Epithelial cell of proximal tubule (primary cell): ENCODE measurements at regions not wholly inside any gene's neighbourhood (a gene's known extent, or its start where the extent isn't known, plus 50 kb on each side); places are given as distances from the start of the nearest gene placed in this dataset.

Experiments
- DNase-seq: peaks from one replicate; pipeline ENCODE4 v3.0.0-alpha.2; 2011; ENCODE audit warnings: low read depth
- H3K4me3 ChIP-seq: 2 replicates; pipeline ENCODE4 v1.5.1; 2011; ENCODE audit warnings: low read depth, mild to moderate bottlenecking, low read length
- CTCF ChIP-seq: conservative IDR thresholded peaks from 2 replicates; pipeline ENCODE4 v1.5.1; 2012; ENCODE audit warnings: low read depth, mild to moderate bottlenecking, low read length

DNA sequence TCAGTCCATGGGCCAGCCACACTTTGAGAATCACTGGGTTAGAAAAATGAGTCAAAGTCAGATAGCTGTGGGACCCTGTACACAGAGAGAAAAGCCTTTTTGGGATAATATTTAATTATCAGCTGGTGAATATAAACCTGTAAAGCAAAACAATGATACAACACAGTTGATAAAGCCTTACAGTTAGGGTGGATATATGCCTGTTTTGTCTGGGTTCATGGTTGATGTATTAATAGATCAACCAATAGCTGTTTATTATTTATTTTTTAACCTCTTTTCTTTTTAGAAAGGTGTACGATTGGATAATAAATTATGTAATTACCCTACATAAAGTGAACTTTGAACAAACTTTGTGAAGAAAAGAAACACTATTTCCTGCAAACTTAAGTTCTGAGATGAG, 145.6 kb downstream of the TDRD15 start:
- TF ChIP-seq CTCF = no peak
- no peak for DNase-seq
- H3K4me3 ChIP-seq = no peak overlapping the region

DNA sequence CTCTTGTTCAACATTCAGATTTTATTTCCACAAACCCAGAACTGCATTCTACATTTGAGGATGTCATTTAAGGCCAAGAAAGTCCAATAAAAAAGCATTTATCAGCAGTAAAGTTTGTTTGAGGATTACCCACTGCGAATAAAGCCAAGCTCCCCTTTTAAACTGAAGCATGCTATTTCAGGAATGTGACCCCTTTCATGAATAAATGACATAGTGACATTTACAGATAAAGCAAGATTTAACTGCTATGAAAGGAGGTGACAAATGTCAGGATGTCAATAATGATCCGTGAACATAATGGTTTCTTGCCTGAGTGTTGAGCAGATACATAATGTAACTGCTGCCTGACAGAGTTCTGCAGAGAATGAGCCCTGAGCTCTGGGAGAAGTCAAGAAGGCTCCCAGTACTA, 146.3 kb downstream of the TDRD15 start:
- no peak for TF ChIP-seq CTCF
- H3K4me3 ChIP-seq = no peak overlapping the region
- DNase-seq = no peak

- no peak for TF ChIP-seq CTCF
- no peak overlapping the region for H3K4me3 ChIP-seq
- DNase-seq = no peak
These were observed 146.9 kb downstream of the TDRD15 start for GRCh38 chr2:21270708-21271122.

DNA sequence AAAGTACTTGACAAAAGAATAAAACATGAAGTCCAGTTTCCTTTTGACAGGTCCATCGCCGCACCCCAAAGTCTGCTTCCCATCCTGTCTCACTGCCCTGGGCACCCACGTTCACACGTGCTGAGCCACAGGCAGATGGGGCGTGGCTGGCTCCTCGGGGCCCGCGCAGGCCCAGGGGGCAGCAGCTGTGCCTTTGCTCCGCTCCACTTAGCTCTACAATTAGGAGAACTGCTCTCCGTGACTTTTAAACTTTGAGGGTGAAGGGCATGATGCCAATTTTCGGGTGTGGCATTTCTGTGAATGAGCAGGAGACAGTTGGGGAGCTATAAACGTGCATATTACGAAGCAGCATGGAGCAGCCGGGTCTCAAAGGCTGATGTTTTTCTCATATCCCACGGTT, 152.4 kb downstream of the TDRD15 start:
- no peak overlapping the region for H3K4me3 ChIP-seq
- no peak for DNase-seq
- TF ChIP-seq CTCF = no peak

GRCh38 chr2:21277068-21278056, 153.6 kb downstream of the TDRD15 start:
- no peak overlapping the region for H3K4me3 ChIP-seq
- no peak for DNase-seq
- TF ChIP-seq CTCF = no peak

DNA sequence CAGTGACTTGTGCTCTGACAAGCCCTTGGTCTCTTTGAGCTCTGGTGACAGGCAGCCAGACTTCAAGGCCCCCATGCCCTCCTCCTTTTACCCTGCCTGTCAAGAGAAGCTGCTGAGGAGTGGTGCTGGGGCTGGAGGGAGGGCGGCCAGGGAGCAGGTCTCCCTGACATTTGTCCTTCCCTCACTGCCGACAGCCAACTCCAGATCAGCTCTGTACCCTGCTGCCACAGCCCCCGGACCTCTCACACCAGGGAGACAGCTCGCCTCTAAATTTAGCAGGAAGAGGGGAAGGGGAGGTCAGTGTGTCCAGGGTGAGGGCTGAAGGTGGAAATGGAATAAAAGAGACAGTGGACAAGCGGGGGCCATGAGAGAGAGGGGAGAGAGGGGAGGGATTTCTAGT, 155.8 kb downstream of the TDRD15 start:
- no peak for TF ChIP-seq CTCF
- H3K4me3 ChIP-seq = no peak overlapping the region
- no peak for DNase-seq

- no peak for DNase-seq
- no peak overlapping the region for H3K4me3 ChIP-seq
- no peak for TF ChIP-seq CTCF
These were observed 157.0 kb downstream of the TDRD15 start for GRCh38 chr2:21280793-21281192.
